Stimulated activated CD8-positive, alpha-beta memory T cell treated with anti-CD3 and anti-CD28 coated beads, Interleukin-15, amount 100 ng/mL, for 48 hours (primary cell): ENCODE measurements at regions not wholly inside any gene's neighbourhood (a gene's known extent, or its start where the extent isn't known, plus 50 kb on each side); places are given as distances from the start of the nearest gene placed in this dataset.
A peak's percentile ranks its signal among the peaks of the same experiment; 100 is the strongest.
"Not testable (repeated sequence)": the region's sequence is repeated elsewhere in the genome, so short reads cannot be mapped to it uniquely, and the experiment has no call there.

ENCODE experiments used
- DNase-seq, 2 donors: peaks; one replicate each; pipeline ENCODE4 v3.0.0-alpha.2; 2020; ENCODE audit warnings: low read depth in 2 of 2

- DNase-seq, result no peak
These were observed 79.0 kb upstream of the CDK6 start for GRCh38 chr7:92915348-92915747.

DNA sequence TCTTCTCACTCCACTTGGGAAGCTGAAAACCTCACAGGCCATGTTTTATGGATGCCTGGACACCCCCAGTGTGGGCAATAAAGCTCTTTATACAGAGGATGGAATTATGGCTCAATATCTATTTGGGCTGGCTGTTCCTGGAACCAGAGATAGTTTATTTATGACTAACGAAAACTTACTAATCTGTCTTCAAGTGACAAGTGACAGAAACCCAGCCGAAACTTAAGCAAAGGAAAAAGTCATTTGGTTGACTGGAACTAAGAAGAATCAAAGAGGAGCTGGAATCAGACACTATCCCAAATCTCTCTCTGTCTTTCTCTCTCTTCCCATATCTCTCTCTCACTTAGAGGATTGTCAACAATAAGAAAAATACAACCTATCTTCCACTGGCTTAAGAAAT, 78.3 kb upstream of the CDK6 start:
- no peak for DNase-seq

DNA sequence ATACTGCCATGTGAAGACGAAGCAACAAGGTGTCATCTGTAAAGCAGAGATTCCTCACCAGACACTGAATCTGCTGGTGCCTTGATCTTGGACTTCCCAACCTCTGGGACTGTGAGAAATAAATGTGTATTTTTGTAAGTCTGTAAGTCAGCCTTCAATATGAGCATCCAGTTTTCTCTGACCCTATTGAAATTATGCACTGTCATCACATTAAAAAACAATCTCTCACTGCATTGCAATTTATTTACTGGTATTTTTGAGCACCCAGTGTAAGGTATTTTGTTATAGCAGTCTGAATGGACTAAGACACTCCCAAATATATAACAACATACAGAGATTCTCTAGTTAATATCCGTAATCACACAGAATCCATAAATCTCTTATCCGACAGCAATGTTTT, 77.5 kb upstream of the CDK6 start:
- DNase-seq, result no peak

DNA sequence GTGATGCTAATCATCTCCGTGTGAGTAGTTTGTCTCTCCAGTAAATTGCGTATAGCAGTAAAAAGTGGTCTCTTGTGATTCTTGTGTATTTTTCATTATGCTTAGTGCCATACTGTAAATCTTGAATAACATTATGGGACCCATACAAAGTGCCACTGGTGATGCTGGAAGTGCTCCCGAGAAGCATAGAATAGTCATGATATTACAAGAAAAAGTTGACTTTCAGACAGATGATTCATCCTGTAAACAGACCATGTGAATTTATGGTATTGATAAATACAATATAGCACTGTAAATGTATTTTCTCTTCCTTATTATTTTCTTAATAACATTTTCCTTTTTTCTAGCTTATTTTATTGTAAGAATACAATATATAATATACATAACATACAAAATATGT, 74.6 kb upstream of the CDK6 start:
- no peak for DNase-seq

DNA sequence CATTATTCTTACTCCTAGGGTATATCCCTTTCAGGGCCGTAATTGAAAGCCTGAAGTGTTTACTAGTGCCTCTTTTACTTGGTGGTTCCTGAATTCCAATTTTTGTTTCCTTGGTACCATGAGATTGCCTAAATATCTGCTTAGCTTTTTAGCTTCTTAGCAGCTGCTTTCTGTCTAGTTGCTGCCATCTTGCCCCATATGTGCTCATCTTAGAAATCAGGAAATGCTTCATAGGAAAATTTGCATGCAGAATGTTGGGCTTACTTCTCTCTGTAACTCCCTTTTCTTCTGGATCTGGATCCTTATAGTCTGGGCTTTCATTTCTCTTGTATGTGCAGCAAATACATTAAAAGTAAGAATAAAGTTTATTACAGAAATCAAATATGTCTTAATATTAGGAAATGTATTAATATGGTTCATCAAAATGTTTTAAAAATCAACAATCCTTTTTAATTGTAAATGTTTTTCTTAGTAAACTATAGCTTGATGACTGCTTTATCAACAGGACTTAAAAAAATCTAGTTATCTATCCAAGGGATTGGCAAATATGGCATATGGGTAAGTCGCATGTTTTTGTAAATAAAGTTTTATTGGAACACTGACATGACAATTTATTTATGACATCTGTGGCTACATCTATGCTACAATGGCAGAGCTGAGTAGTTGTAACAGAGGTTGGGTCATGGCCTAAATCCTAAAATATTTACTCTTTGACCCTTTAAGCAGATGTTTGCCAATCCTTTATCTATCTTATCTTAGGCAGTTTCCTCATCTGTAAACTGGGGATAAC, 73.5 kb upstream of the CDK6 start:
- DNase-seq, result no peak

GRCh38 chr7:92904244-92905131, 68.1 kb upstream of the CDK6 start:
- peak; percentile 86 to 87 for DNase-seq

GRCh38 chr7:92898798-92899197, 62.4 kb upstream of the CDK6 start:
- DNase-seq, result no peak

DNA sequence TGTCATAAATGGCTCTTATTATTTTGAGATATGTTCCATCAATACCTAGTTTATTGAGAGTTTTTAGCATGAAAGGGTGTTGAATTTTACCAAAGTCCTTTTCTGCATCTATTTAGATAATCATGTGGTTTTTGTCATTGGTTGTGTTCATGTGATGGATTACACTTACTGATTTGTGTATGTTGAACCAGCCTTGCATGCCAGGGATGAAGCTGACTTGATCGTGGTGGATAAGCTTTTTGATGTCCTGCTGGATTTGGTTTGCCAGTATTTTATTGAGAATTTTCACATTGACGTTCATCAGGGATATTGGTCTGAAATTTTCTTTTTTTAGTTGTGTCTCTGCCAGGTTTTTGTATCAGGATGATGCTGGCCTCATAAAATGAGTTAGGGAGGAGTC, 58.5 kb upstream of the CDK6 start:
- not testable (repeated sequence) for DNase-seq

DNA sequence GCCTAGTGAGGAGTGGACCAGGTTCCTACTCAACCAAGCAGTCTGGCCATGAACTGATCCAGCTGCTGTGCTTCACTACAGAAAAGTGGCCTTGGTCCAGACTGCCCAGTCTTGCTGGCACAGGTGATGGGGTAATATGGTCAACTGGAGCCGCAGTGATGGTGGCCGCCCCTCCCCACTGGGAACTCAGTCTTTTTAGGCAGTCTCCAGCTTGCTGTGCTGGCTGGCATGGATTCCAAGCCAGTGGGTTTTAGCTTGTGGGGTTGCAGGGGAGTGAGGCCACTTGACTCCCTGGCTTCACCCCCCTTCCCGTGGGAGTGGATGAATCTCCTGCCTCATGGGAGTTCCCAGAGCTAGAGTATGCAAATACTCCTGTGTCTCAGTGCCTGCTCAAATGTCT, 52.7 kb upstream of the CDK6 start:
- DNase-seq, result no peak
